ENCODE measurements at regions not wholly inside any gene's neighbourhood (a gene's known extent, or its start where the extent isn't known, plus 50 kb on each side); places are given as distances from the start of the nearest gene placed in this dataset.

DNA sequence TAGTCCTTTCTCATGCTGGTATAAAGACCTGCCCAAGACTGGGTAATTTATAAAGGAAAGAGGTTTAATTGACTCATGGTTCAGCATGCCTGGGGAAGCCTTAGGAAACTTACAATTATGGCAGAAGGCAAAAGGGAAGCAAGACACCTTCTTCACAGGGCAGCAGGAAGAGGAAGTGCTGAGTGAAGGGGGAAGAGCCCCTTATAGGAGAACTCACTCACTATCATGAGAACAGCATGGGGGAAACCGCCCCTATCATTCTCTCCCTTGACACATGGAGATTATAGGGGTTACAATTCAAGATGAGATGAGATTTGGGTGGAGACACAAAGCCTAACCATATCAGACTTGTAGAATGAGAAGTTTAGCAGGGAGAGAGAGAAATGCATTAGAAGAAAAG lies 373.3 kb upstream of the DIAPH2 start:
- TF ChIP-seq EZH2 (IDR thresholded peaks at IDR 0.05), result no peak
- no peak for TF ChIP-seq FOXP2 (optimal IDR thresholded peaks at IDR 0.05; ENCODE audit: control extremely low read depth, extremely low read length, insufficient read depth)
- no peak for TF ChIP-seq POLR2AphosphoS5 (IDR thresholded peaks at IDR 0.05; ENCODE audit: borderline replicate concordance, low read depth, low read length)
- H3K4me3 ChIP-seq, result no peak overlapping the region

GRCh38 chrX:96314985-96315384 lies 369.7 kb upstream of the DIAPH2 start:
- H3K36me3 ChIP-seq (ENCODE audit: insufficient read depth, low read length), result no peaks in the 10 kb centered on the region
- H3K27ac ChIP-seq, result no peak overlapping the region
- H3K9ac ChIP-seq (ENCODE audit: insufficient read length), result no peak overlapping the region
- no peak for TF ChIP-seq POLR2AphosphoS5 (IDR thresholded peaks at IDR 0.05; ENCODE audit: borderline replicate concordance, low read depth, low read length)
- no peaks in the 10 kb centered on the region for H3K9me3 ChIP-seq (ENCODE audit: low read depth, low read length)
- DNase-seq (ENCODE audit: low read depth, low spot score), result no peak
- no peak overlapping the region for H3K4me3 ChIP-seq

More for the DNA sequence above, 373.3 kb upstream of the DIAPH2 start:
- no peak for DNase-seq (ENCODE audit: low read depth, low spot score)
- Histone ChIP-seq H3K36me3 (ENCODE audit: insufficient read depth, low read length) (no peaks in the 10 kb centered on the region), H3K9ac (ENCODE audit: insufficient read length) (no peak overlapping the region), H3K27ac (no peak overlapping the region), H3K9me3 (ENCODE audit: low read depth, low read length) (no peaks in the 10 kb centered on the region)

- H3K36me3 ChIP-seq (ENCODE audit: insufficient read depth, low read length), result no peaks in the 10 kb centered on the region
- TF ChIP-seq FOXP2 (optimal IDR thresholded peaks at IDR 0.05; ENCODE audit: control extremely low read depth, extremely low read length, insufficient read depth), result no peak
- no peak for TF ChIP-seq EZH2 (IDR thresholded peaks at IDR 0.05)
- TF ChIP-seq POLR2AphosphoS5 (IDR thresholded peaks at IDR 0.05; ENCODE audit: borderline replicate concordance, low read depth, low read length), result no peak
- no peak overlapping the region for H3K9ac ChIP-seq (ENCODE audit: insufficient read length)
- no peak overlapping the region for H3K4me3 ChIP-seq
- no peaks in the 10 kb centered on the region for H3K9me3 ChIP-seq (ENCODE audit: low read depth, low read length)
- no peak overlapping the region for H3K27ac ChIP-seq
- DNase-seq (ENCODE audit: low read depth, low spot score), result no peak
These were observed 322.8 kb upstream of the DIAPH2 start for GRCh38 chrX:96361844-96362243.

DNA sequence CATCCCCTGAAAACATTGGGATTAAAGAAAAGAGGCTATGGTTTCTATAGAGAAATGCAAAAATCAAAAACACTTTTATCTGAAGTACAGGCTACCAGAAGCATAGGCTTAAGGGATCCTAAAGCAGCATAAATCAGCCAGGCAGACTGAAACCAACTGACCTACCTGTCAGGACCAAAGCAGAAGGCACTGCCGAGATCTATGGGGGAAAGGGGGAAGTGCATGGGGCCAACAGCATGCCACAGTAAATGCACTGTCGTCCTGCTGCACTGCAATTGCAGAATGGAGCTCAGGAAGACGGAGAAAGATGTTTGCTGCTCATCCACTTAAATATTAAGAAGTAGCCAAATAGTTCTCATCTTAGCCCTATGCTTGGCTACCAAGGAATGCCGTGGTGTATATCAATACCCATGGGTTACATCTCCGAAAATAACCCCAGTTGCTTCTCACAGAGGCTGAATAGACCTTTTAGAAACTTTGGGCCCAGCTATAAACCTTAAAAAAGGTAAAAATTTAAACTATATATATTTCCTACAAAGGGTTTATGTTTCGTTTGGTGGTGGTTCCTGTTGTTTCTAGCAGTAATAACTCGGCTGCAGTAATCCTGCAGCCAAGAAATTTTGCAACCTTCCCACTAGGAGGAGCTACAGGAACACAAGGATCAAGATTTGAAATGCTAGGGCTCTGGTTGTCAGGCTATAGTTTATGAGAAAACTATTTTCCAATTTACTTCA lies 312.2 kb upstream of the DIAPH2 start:
- TF ChIP-seq POLR2AphosphoS5 (IDR thresholded peaks at IDR 0.05; ENCODE audit: borderline replicate concordance, low read depth, low read length) (no peak), EZH2 (IDR thresholded peaks at IDR 0.05) (no peak), FOXP2 (optimal IDR thresholded peaks at IDR 0.05; ENCODE audit: control extremely low read depth, extremely low read length, insufficient read depth) (no peak)
- H3K9ac ChIP-seq (ENCODE audit: insufficient read length), result no peak overlapping the region
- H3K36me3 ChIP-seq (ENCODE audit: insufficient read depth, low read length), result no peaks in the 10 kb centered on the region
- DNase-seq (ENCODE audit: low read depth, low spot score), result peak; percentile 28
- no peaks in the 10 kb centered on the region for H3K9me3 ChIP-seq (ENCODE audit: low read depth, low read length)
- no peak overlapping the region for H3K27ac ChIP-seq
- H3K4me3 ChIP-seq, result no peak overlapping the region

DNA sequence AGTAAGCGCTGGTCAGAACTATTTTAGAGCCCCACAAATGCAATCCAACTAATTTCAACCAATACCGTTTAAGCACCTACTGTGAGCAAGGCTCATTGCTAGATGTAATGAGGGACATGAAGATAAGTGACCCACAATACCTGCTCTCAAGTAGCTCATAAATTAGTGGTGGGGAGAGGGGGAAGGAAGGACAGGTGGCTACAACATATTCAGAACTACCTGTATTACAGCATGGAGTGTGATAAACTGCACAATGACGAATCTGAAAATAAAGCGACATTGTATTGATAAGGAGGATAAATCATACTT lies 311.6 kb upstream of the DIAPH2 start:
- Histone ChIP-seq H3K9me3 (ENCODE audit: low read depth, low read length) (no peaks in the 10 kb centered on the region), H3K27ac (no peak overlapping the region), H3K36me3 (ENCODE audit: insufficient read depth, low read length) (no peaks in the 10 kb centered on the region), H3K9ac (ENCODE audit: insufficient read length) (no peak overlapping the region), H3K4me3 (no peak overlapping the region)
- no peak for DNase-seq (ENCODE audit: low read depth, low spot score)
- TF ChIP-seq EZH2 (IDR thresholded peaks at IDR 0.05) (no peak), POLR2AphosphoS5 (IDR thresholded peaks at IDR 0.05; ENCODE audit: borderline replicate concordance, low read depth, low read length) (no peak), FOXP2 (optimal IDR thresholded peaks at IDR 0.05; ENCODE audit: control extremely low read depth, extremely low read length, insufficient read depth) (no peak)

GRCh38 chrX:96376266-96376665 lies 308.4 kb upstream of the DIAPH2 start:
- TF ChIP-seq POLR2AphosphoS5 (IDR thresholded peaks at IDR 0.05; ENCODE audit: borderline replicate concordance, low read depth, low read length), result no peak
- Histone ChIP-seq H3K27ac (no peak overlapping the region), H3K4me3 (no peak overlapping the region), H3K9ac (ENCODE audit: insufficient read length) (no peak overlapping the region), H3K36me3 (ENCODE audit: insufficient read depth, low read length) (no peaks in the 10 kb centered on the region), H3K9me3 (ENCODE audit: low read depth, low read length) (no peaks in the 10 kb centered on the region)
- DNase-seq (ENCODE audit: low read depth, low spot score), result no peak

- DNase-seq (ENCODE audit: low read depth, low spot score), result no peak
- H3K9ac ChIP-seq (ENCODE audit: insufficient read length), result no peak overlapping the region
- H3K9me3 ChIP-seq (ENCODE audit: low read depth, low read length), result no peaks in the 10 kb centered on the region
- H3K36me3 ChIP-seq (ENCODE audit: insufficient read depth, low read length), result no peaks in the 10 kb centered on the region
- no peak overlapping the region for H3K27ac ChIP-seq
- no peak overlapping the region for H3K4me3 ChIP-seq
- no peak for TF ChIP-seq POLR2AphosphoS5 (IDR thresholded peaks at IDR 0.05; ENCODE audit: borderline replicate concordance, low read depth, low read length)
- no peak for TF ChIP-seq EZH2 (IDR thresholded peaks at IDR 0.05)
- no peak for TF ChIP-seq FOXP2 (optimal IDR thresholded peaks at IDR 0.05; ENCODE audit: control extremely low read depth, extremely low read length, insufficient read depth)
These were observed 304.7 kb upstream of the DIAPH2 start for GRCh38 chrX:96379951-96380350.

GRCh38 chrX:96382018-96382417 lies 302.6 kb upstream of the DIAPH2 start:
- DNase-seq (ENCODE audit: low read depth, low spot score), result no peak
- TF ChIP-seq EZH2 (IDR thresholded peaks at IDR 0.05) (no peak), POLR2AphosphoS5 (IDR thresholded peaks at IDR 0.05; ENCODE audit: borderline replicate concordance, low read depth, low read length) (no peak), FOXP2 (optimal IDR thresholded peaks at IDR 0.05; ENCODE audit: control extremely low read depth, extremely low read length, insufficient read depth) (no peak)
- Histone ChIP-seq H3K4me3 (no peak overlapping the region), H3K9ac (ENCODE audit: insufficient read length) (no peak overlapping the region), H3K27ac (no peak overlapping the region), H3K9me3 (ENCODE audit: low read depth, low read length) (no peaks in the 10 kb centered on the region), H3K36me3 (ENCODE audit: insufficient read depth, low read length) (no peaks in the 10 kb centered on the region)

GRCh38 chrX:96383428-96383827 lies 301.2 kb upstream of the DIAPH2 start:
- no peak overlapping the region for H3K4me3 ChIP-seq
- H3K9ac ChIP-seq (ENCODE audit: insufficient read length), result no peak overlapping the region
- no peaks in the 10 kb centered on the region for H3K9me3 ChIP-seq (ENCODE audit: low read depth, low read length)
- TF ChIP-seq POLR2AphosphoS5 (IDR thresholded peaks at IDR 0.05; ENCODE audit: borderline replicate concordance, low read depth, low read length) (no peak), EZH2 (IDR thresholded peaks at IDR 0.05) (no peak), FOXP2 (optimal IDR thresholded peaks at IDR 0.05; ENCODE audit: control extremely low read depth, extremely low read length, insufficient read depth) (no peak)
- H3K36me3 ChIP-seq (ENCODE audit: insufficient read depth, low read length), result no peaks in the 10 kb centered on the region
- H3K27ac ChIP-seq, result no peak overlapping the region
- no peak for DNase-seq (ENCODE audit: low read depth, low spot score)
